Gastroesophageal sphincter (tissue), 3 donors: ENCODE measurements at regions not wholly inside any gene's neighbourhood (a gene's known extent, or its start where the extent isn't known, plus 50 kb on each side); places are given as distances from the start of the nearest gene placed in this dataset.

Experiments used
- EP300 ChIP-seq: sonication (generic); formaldehyde crosslinking; IDR thresholded peaks from one replicate; pipeline ENCODE4 v1.6.1; 2017; ENCODE audit warnings: antibody characterized with exemption, mild to moderate bottlenecking
- TF ChIP-seq, protein P1 (sequence below), 4 experiments: fragments of 200-600 bp in 2 of 4; fragments of 450-650 bp in 2 of 4; sonication (generic) in 1 of 4; IDR thresholded peaks; one replicate each; pipeline ENCODE4 v1.5.1; 2017 to 2019; ENCODE audit warnings: antibody characterized with exemption in 4 of 4, mild to moderate bottlenecking in 2 of 4, moderate library complexity in 2 of 4

DNA sequence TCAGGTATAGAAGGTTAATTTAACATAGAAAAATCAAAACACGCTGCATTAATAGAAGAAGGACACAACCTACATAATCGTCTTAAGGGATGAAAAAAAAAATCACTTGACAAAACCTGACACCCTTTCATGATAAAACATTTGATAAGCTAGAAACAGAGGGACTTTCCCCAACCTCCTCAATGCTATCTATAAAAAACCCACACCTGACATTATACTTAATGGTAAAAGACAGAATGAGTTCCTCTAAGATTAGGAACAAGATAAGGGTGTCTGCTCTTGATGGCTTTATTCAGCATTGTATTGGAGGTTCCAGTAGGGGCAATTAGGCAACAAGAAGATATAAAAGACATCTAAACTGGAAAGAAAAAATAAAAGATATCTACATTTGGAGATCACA lies 69.9 kb upstream of the KBTBD8 start:
- TF ChIP-seq, protein P1, sequence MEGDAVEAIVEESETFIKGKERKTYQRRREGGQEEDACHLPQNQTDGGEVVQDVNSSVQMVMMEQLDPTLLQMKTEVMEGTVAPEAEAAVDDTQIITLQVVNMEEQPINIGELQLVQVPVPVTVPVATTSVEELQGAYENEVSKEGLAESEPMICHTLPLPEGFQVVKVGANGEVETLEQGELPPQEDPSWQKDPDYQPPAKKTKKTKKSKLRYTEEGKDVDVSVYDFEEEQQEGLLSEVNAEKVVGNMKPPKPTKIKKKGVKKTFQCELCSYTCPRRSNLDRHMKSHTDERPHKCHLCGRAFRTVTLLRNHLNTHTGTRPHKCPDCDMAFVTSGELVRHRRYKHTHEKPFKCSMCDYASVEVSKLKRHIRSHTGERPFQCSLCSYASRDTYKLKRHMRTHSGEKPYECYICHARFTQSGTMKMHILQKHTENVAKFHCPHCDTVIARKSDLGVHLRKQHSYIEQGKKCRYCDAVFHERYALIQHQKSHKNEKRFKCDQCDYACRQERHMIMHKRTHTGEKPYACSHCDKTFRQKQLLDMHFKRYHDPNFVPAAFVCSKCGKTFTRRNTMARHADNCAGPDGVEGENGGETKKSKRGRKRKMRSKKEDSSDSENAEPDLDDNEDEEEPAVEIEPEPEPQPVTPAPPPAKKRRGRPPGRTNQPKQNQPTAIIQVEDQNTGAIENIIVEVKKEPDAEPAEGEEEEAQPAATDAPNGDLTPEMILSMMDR (IDR thresholded peaks at IDR 0.05), result no peak
- no peak for TF ChIP-seq EP300
